ENCODE measurements at regions not wholly inside any gene's neighbourhood (a gene's known extent, or its start where the extent isn't known, plus 50 kb on each side); places are given as distances from the start of the nearest gene placed in this dataset.

DNA sequence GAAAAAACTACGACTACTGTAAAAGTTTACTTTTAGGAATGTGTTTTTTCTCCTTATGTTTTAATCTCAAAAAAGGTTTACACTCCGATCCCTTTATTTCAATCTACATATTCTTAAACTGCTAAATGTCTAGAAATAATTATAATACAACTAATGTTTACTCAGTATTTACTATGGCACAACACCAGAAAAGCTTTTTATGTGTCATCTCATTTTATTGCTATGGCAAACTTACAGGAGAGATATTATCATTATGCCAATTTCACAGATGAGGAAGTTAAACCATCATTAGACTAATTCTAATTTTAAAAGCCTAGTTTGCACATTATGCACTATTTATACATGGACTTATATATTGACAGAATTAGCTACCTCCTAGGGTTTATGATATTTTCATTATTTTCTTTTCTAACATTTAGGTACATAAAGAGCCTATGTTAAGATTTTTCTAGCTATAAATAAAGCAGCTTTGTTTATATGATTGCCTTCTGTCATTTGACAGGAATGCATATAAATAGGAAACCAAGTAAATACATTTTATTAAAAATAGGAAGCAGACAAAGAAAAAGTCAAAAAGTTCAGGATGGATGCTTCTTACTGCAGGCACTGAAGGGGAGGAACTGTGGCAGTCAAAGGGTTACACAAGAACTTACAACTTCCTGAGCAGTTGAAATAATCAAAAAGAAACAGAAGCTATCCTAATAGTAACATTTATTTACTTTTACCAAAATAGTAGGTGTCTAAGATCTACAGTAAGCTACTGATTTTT is 442.4 kb downstream of the LTN1 start:
- no peaks in the 10 kb centered on the region for H3K4me1 ChIP-seq
- no peak overlapping the region for H3K4me3 ChIP-seq
- H3K9me3 ChIP-seq = no peaks in the 10 kb centered on the region
- no peaks in the 10 kb centered on the region for H3K36me3 ChIP-seq
- TF ChIP-seq, protein P1, sequence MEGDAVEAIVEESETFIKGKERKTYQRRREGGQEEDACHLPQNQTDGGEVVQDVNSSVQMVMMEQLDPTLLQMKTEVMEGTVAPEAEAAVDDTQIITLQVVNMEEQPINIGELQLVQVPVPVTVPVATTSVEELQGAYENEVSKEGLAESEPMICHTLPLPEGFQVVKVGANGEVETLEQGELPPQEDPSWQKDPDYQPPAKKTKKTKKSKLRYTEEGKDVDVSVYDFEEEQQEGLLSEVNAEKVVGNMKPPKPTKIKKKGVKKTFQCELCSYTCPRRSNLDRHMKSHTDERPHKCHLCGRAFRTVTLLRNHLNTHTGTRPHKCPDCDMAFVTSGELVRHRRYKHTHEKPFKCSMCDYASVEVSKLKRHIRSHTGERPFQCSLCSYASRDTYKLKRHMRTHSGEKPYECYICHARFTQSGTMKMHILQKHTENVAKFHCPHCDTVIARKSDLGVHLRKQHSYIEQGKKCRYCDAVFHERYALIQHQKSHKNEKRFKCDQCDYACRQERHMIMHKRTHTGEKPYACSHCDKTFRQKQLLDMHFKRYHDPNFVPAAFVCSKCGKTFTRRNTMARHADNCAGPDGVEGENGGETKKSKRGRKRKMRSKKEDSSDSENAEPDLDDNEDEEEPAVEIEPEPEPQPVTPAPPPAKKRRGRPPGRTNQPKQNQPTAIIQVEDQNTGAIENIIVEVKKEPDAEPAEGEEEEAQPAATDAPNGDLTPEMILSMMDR (IDR thresholded peaks at IDR 0.05) = no peak
- no peak for TF ChIP-seq POLR2A (IDR thresholded peaks at IDR 0.05)
- DNase-seq = no peak
- no peak overlapping the region for H3K27ac ChIP-seq
- no peaks in the 10 kb centered on the region for H3K27me3 ChIP-seq

DNA sequence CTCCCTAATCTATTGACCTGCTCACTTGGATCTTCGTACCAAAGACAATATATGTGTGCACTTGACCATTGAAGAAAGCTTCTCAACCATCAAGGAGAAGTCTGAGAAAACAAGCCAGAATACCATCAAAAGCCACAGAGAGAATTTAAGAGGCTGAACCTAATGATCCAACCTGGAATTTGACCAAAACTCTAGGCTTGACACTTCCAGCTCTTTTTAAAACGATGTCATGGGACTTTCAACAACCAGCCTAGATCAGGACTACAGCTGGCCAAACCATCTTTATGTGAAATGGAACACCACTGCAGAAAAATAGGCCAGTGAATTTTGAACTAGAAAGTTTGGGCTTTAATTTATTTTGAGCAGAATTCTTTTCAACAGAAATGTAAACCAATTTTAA is 444.4 kb downstream of the LTN1 start:
- Histone ChIP-seq H3K27me3 (no peaks in the 10 kb centered on the region), H3K4me3 (no peak overlapping the region), H3K9me3 (no peaks in the 10 kb centered on the region), H3K36me3 (no peaks in the 10 kb centered on the region), H3K27ac (no peak overlapping the region), H3K4me1 (no peaks in the 10 kb centered on the region)
- no peak for DNase-seq
- TF ChIP-seq, protein P1 (IDR thresholded peaks at IDR 0.05) = no peak
- no peak for TF ChIP-seq POLR2A (IDR thresholded peaks at IDR 0.05)

DNA sequence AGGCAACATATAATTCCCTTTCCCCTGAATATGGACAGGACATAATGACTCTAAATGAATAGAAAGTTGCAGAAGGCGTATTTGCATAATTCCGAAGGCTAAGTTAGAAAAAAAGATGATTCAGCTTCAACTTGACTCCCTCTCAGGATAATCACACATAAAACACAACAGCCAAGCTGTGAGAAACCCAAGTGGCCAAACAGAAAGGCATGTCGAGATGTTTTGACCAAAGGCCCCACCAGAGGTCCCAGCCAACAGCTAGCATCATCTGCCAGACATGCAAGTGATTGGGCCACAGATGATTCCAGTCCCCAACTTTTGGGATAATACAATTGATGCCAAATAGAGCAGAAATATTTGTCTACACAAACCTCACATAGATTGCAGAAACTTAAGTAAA is 444.9 kb downstream of the LTN1 start:
- no peaks in the 10 kb centered on the region for H3K4me1 ChIP-seq
- no peak overlapping the region for H3K4me3 ChIP-seq
- no peaks in the 10 kb centered on the region for H3K27me3 ChIP-seq
- H3K9me3 ChIP-seq = no peaks in the 10 kb centered on the region
- H3K36me3 ChIP-seq = no peaks in the 10 kb centered on the region
- TF ChIP-seq POLR2A (IDR thresholded peaks at IDR 0.05) = no peak
- TF ChIP-seq, protein P1 (IDR thresholded peaks at IDR 0.05) = no peak
- no peak overlapping the region for H3K27ac ChIP-seq
- no peak for DNase-seq

DNA sequence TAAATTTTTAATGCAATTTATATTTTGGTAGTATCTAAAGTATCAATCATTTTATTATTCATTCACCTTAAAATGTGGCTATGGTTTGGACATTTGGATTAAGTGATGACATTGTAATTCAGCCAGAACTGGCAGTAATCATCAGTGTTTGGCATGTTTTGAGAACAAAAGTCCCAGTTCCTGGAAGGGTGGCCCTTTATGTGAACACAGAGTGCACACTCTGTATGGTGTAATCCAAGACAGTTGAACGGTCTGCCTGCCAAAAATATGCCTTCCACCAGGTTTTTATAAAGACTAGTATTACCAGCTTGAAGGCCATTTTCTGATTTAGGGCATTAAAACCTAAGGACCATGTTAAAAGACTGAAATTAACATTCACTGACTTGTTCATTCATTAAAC is 448.7 kb downstream of the LTN1 start:
- H3K36me3 ChIP-seq = no peaks in the 10 kb centered on the region
- H3K9me3 ChIP-seq = no peaks in the 10 kb centered on the region
- no peak overlapping the region for H3K27ac ChIP-seq
- H3K4me1 ChIP-seq = no peaks in the 10 kb centered on the region
- TF ChIP-seq POLR2A (IDR thresholded peaks at IDR 0.05) = no peak
- TF ChIP-seq, protein P1 (IDR thresholded peaks at IDR 0.05) = no peak
- no peak for DNase-seq
- H3K4me3 ChIP-seq = no peak overlapping the region
- H3K27me3 ChIP-seq = no peaks in the 10 kb centered on the region

DNA sequence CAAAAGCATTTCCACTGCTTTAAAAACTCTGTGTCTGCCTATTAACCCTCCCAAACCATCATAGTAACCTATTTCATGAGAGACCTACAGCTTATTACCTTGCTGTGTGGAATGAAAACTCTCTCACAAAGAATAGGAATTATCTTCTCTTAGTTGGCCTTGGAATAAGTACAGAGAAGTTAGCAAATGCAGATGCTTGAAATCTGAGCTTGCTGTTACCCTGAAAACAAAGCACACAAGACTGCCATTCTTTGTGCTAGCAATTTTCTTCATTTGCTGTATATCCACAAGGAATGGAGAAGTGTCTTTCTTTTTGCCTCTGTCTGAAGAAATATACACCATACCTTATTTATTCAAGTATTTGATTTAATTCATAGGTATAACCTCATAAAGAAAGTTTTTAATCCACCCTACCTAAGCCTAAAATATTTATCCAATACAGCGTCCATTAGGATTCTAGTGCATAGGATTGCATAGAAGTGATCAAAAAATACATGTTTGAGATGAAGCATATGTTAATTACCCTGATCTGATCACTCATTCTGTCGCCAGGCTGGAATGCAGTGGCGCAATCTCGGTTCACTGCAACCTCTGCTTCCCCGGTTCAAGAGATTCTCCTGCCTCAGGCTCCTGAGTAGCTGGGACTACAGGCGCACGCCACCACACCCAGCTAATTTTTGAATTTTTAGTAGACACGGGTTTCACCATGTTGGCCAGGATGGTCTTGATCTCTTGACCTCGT is 451.1 kb downstream of the LTN1 start:
- no peaks in the 10 kb centered on the region for H3K36me3 ChIP-seq
- H3K27ac ChIP-seq = no peak overlapping the region
- no peaks in the 10 kb centered on the region for H3K4me1 ChIP-seq
- no peaks in the 10 kb centered on the region for H3K27me3 ChIP-seq
- no peak for TF ChIP-seq POLR2A (IDR thresholded peaks at IDR 0.05)
- TF ChIP-seq, protein P1 (IDR thresholded peaks at IDR 0.05) = no peak
- H3K9me3 ChIP-seq = no peaks in the 10 kb centered on the region
- DNase-seq = no peak
- H3K4me3 ChIP-seq = no peak overlapping the region
